SK-N-SH (cell line): ENCODE measurements at regions not wholly inside any gene's neighbourhood (a gene's known extent, or its start where the extent isn't known, plus 50 kb on each side); places are given as distances from the start of the nearest gene placed in this dataset.

Source experiments
- CTCF ChIA-PET: fragments of 300-600, 350-600 bp; formaldehyde crosslinking; extraction: SDS; loops from one replicate; lab custom pipeline; 2021; lab: Yijun Ruan, JAX
- POLR2A ChIA-PET: fragments of 350-600 bp; sonication (Branson Sonifier 250); formaldehyde crosslinking; extraction: SDS; loops from one replicate; lab custom pipeline; 2020; ENCODE audit warnings: antibody characterized with exemption, inconsistent platforms; lab: Yijun Ruan, JAX
- DNase-seq: peaks from one replicate; pipeline ENCODE4 v3.0.0; 2012
- H2AFZ ChIP-seq: fragments of 200-600 bp; sonication (generic); 2 replicates; pipeline ENCODE4 v1.8.1; 2016; ENCODE audit warnings: antibody characterized with exemption, mild to moderate bottlenecking, low read depth
- H3F3A ChIP-seq: fragments of 200-600 bp; sonication (generic); replicated peaks from 2 replicates; pipeline ENCODE3; 2016; ENCODE audit warnings: antibody characterized with exemption, mild to moderate bottlenecking; ENCODE audit not compliant: insufficient read depth
- H3K27ac ChIP-seq, 2 experiments: fragments of 200-500 bp in 1 of 2; fragments of 200-600 bp in 1 of 2; sonication (Bioruptor generic) in 1 of 2; sonication (generic), shearing (Covaris generic) in 1 of 2; 2 replicates each; pipeline versions ENCODE4 v1.5.1 to v1.6.1; 2014 to 2016; ENCODE audit warnings: low read depth in 2 of 2, inconsistent platforms in 1 of 2, low read length in 1 of 2, mild to moderate bottlenecking in 1 of 2, mixed read lengths in 1 of 2
- H3K27me3 ChIP-seq: fragments of 200-600 bp; sonication (generic), shearing (Covaris generic); 2 replicates; pipeline ENCODE4 v1.6.1; 2016; ENCODE audit warnings: mixed run types; ENCODE audit not compliant: insufficient read depth
- H3K36me3 ChIP-seq, 2 experiments: fragments of 200-500 bp in 1 of 2; fragments of 200-600 bp in 1 of 2; sonication (Bioruptor generic) in 1 of 2; sonication (generic) in 1 of 2; replicated peaks in 1 of 2; 2 replicates each; pipeline versions ENCODE3 to v1.5.1; 2014 to 2016; ENCODE audit warnings: low read length in 1 of 2, mild to moderate bottlenecking in 1 of 2; ENCODE audit not compliant: insufficient read depth in 2 of 2, control insufficient read depth in 1 of 2
- H3K4me1 ChIP-seq, 2 experiments: fragments of 200-500 bp in 1 of 2; fragments of 200-600 bp in 1 of 2; sonication (Bioruptor generic) in 1 of 2; sonication (generic), shearing (Covaris generic) in 1 of 2; 2 replicates each; pipeline versions ENCODE4 v1.5.1 to v1.6.1; 2014 to 2016; ENCODE audit warnings: low read depth in 1 of 2, low read length in 1 of 2, mixed run types in 1 of 2; ENCODE audit not compliant: insufficient read depth in 2 of 2, control insufficient read depth in 1 of 2
- H3K4me2 ChIP-seq: fragments of 200-600 bp; sonication (generic), shearing (Covaris generic); 2 replicates; pipeline ENCODE4 v1.6.1; 2017; ENCODE audit warnings: mixed run types
- H3K4me3 ChIP-seq, 2 experiments: fragments of 200-500 bp in 1 of 2; fragments of 200-600 bp in 1 of 2; sonication (Bioruptor generic) in 1 of 2; sonication (generic), shearing (Covaris generic) in 1 of 2; 2 replicates each; pipeline versions ENCODE4 v1.5.1 to v1.8.1; 2014 to 2016; ENCODE audit warnings: low read depth in 2 of 2, inconsistent platforms in 1 of 2, low read length in 1 of 2, mild to moderate bottlenecking in 1 of 2, mixed read lengths in 1 of 2, moderate library complexity in 1 of 2
- H3K79me2 ChIP-seq: fragments of 200-600 bp; sonication (generic); 2 replicates; pipeline ENCODE4 v1.8.1; 2017; ENCODE audit warnings: mild to moderate bottlenecking; ENCODE audit not compliant: insufficient read depth
- H3K9ac ChIP-seq: fragments of 200-600 bp; sonication (generic); 2 replicates; pipeline ENCODE4 v1.6.1; 2017; ENCODE audit warnings: mixed run types
- H3K9me2 ChIP-seq: fragments of 200-600 bp; sonication (generic); 2 replicates; pipeline ENCODE4 v1.6.1; 2017; ENCODE audit warnings: mixed run types
- H3K9me3 ChIP-seq: fragments of 200-600 bp; sonication (generic); 2 replicates; pipeline ENCODE4 v1.6.1; 2017; ENCODE audit warnings: mixed run types, mild to moderate bottlenecking, moderate library complexity
- H4K20me1 ChIP-seq: fragments of 200-600 bp; sonication (generic); 2 replicates; pipeline ENCODE4 v1.6.1; 2017; ENCODE audit warnings: mild to moderate bottlenecking, mixed run types; ENCODE audit not compliant: insufficient read depth
- CHD2 ChIP-seq: fragments of 150-350 bp; IDR thresholded peaks from 2 replicates; pipeline ENCODE4 v1.6.1; 2018; ENCODE audit warnings: low read length; ENCODE audit not compliant: partially characterized antibody
- EP300 ChIP-seq, 2 experiments: IDR thresholded peaks; 2 replicates each; pipeline versions ENCODE4 v1.4.0 to v1.6.1; 2012; ENCODE audit warnings: borderline replicate concordance in 1 of 2, low read depth in 1 of 2, low read length in 1 of 2
- EZH2phosphoT487 ChIP-seq: fragments of 200-600 bp; sonication (generic); IDR thresholded peaks from 2 replicates; pipeline ENCODE4 v1.6.1; 2017; ENCODE audit warnings: low read depth, mixed run types, mild to moderate bottlenecking, antibody characterized with exemption, moderate library complexity, borderline replicate concordance
- FOSL2 ChIP-seq: IDR thresholded peaks from 2 replicates; pipeline ENCODE4 v1.4.0; 2012; ENCODE audit warnings: low read depth, mild to moderate bottlenecking, moderate library complexity, borderline replicate concordance
- FOXJ3 ChIP-seq: sonication (generic); formaldehyde crosslinking; IDR thresholded peaks from 2 replicates; pipeline ENCODE4 v1.5.1; 2020; ENCODE audit warnings: mild to moderate bottlenecking, missing genetic modification reagents
- GABPA ChIP-seq: IDR thresholded peaks from 2 replicates; pipeline ENCODE4 v1.4.0; 2012; ENCODE audit warnings: low read depth, mild to moderate bottlenecking
- GATA2 ChIP-seq: sonication (generic); formaldehyde crosslinking; IDR thresholded peaks from 2 replicates; pipeline ENCODE4 v1.5.0; 2020; ENCODE audit warnings: mild to moderate bottlenecking, missing genetic modification reagents
- MEF2A ChIP-seq: IDR thresholded peaks from 2 replicates; pipeline ENCODE4 v1.4.0; 2012; ENCODE audit warnings: low read depth, borderline replicate concordance
- MXI1 ChIP-seq: IDR thresholded peaks from 2 replicates; pipeline ENCODE4 v1.6.1; 2012; ENCODE audit warnings: mild to moderate bottlenecking, low read depth, low read length, improper control_type of control experiment
- PBX3 ChIP-seq: IDR thresholded peaks from 2 replicates; pipeline ENCODE4; 2012
- RAD21 ChIP-seq: IDR thresholded peaks from 2 replicates; pipeline ENCODE4 v1.6.1; 2012; ENCODE audit warnings: mild to moderate bottlenecking, low read length
- RCOR1 ChIP-seq: fragments of 150-350 bp; IDR thresholded peaks from 2 replicates; pipeline ENCODE4 v1.6.1; 2017; ENCODE audit warnings: antibody characterized with exemption, low read length
- SIN3A ChIP-seq: IDR thresholded peaks from 2 replicates; pipeline ENCODE4 v1.6.1; 2012; ENCODE audit warnings: low read depth, mild to moderate bottlenecking, low read length, moderate library complexity, borderline replicate concordance
- TAF1 ChIP-seq: IDR thresholded peaks from 2 replicates; pipeline ENCODE4 v1.6.1; 2012; ENCODE audit warnings: low read depth, mild to moderate bottlenecking, low read length, moderate library complexity, borderline replicate concordance
- WGBS: methylation state at CpG from one replicate; pipeline ENCODE4 v1.1.6; 2017; ENCODE audit warnings: low lambda C conversion rate; 5-methylcytosine and 5-hydroxymethylcytosine counted together
- TF ChIP-seq, protein P1 (sequence below): fragments of 150-350 bp; IDR thresholded peaks from 2 replicates; pipeline ENCODE4 v1.6.1; 2017; ENCODE audit warnings: antibody characterized with exemption, low read length, low read depth, borderline replicate concordance

DNA sequence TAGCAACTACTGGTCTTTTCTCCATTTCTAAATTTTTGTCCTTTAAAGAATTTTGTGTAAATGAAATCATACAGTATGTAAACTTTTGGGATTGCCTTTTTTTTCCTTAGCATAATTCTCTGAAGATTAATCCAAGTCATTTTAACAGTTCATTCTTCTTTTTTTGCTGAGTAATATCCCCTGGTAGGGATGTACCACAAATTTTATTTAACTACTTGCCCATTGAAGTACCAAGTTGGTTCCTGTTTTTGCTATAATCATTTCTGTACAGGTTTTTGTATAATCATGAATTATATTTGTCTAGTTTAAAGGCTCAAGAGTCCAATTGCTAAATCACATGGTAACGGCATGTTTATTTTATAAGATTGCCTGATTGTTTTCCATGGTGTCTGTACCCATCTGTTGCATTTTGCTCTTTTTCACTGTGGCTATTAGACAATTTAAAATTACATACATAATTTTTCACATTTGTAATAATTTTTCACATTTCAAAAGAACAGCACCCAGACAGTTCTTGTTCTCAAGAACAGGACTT is 891.1 kb downstream of the USP25 start:
- Histone ChIP-seq H2AFZ (no peak overlapping the region), H3K79me2 (no peaks in the 10 kb centered on the region), H3K27ac (no peak overlapping the region), H3K9me3 (no peaks in the 10 kb centered on the region), H4K20me1 (no peaks in the 10 kb centered on the region), H3F3A (no peaks in the 10 kb centered on the region), H3K9ac (no peak overlapping the region), H3K27me3 (no peaks in the 10 kb centered on the region), H3K4me1 (peaks cover 0 to 9% of the 10 kb centered on the region in 2 experiments; a peak in 2 of 4 replicates), H3K9me2 (no peaks in the 10 kb centered on the region), H3K4me2 (no peak overlapping the region), H3K36me3 (no peaks in the 10 kb centered on the region), H3K4me3 (no peak overlapping the region)
- WGBS, result 95% methylated on average over 1 of the region's 1 CpG
- ChIA-PET CTCF (no interaction called here), POLR2A (no interaction called here)
- TF ChIP-seq RCOR1, result no peak
- no peak for TF ChIP-seq TAF1
- TF ChIP-seq, protein P1, sequence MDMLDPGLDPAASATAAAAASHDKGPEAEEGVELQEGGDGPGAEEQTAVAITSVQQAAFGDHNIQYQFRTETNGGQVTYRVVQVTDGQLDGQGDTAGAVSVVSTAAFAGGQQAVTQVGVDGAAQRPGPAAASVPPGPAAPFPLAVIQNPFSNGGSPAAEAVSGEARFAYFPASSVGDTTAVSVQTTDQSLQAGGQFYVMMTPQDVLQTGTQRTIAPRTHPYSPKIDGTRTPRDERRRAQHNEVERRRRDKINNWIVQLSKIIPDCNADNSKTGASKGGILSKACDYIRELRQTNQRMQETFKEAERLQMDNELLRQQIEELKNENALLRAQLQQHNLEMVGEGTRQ, result no peak
- no peak for TF ChIP-seq MEF2A
- TF ChIP-seq EZH2phosphoT487, result no peak
- no peak for TF ChIP-seq EP300 (IDR thresholded peaks at IDR 0.05; ENCODE audit: borderline replicate concordance in 1 of 2, low read depth in 1 of 2, low read length in 1 of 2)
- no peak for TF ChIP-seq GABPA
- TF ChIP-seq FOSL2, result no peak
- DNase-seq, result no peak

- H2AFZ ChIP-seq, result no peak overlapping the region
- peak; percentile 58 for DNase-seq
- no peak overlapping the region for H3K9ac ChIP-seq
- H3K9me2 ChIP-seq, result no peaks in the 10 kb centered on the region
- H3F3A ChIP-seq, result no peaks in the 10 kb centered on the region
- POLR2A ChIA-PET, result interaction anchor here (0.6 kb wide), 1 partner anchor 529 kb away, joined by 3 read pairs; no protein-coding TSS in a partner anchor
- H3K79me2 ChIP-seq, result no peaks in the 10 kb centered on the region
- TF ChIP-seq CHD2, result peak; percentile 37
- TF ChIP-seq RAD21, result peak; percentile 20; the same call in 1 of the 2 replicates
- TF ChIP-seq SIN3A, result no peak
- peak; percentile 21; the same call in 1 of the 2 replicates for TF ChIP-seq FOXJ3 (CRISPR knock-in tag)
- peak; percentile 79 for TF ChIP-seq RCOR1
- TF ChIP-seq PBX3, result no peak
- peak; percentile 26; the same call in 1 of the 2 replicates for TF ChIP-seq MXI1
- TF ChIP-seq GATA2 (CRISPR knock-in tag), result peak; percentile 76
- peak in 1 of 2 experiments; percentile 73; a peak in 2 of 4 replicates for TF ChIP-seq EP300 (IDR thresholded peaks at IDR 0.05; ENCODE audit: borderline replicate concordance in 1 of 2, low read depth in 1 of 2, low read length in 1 of 2)
- TF ChIP-seq MEF2A, result no peak
- TF ChIP-seq, all 33 proteins: peak for 7
- WGBS, result 29% methylated on average over 5 of the region's 5 CpGs
- Histone ChIP-seq H3K4me2 (no peak overlapping the region), H3K27me3 (no peaks in the 10 kb centered on the region), H3K27ac (peak overlapping the region in 1 of 2 experiments; percentile 78; a peak in 2 of 4 replicates), H3K4me3 (no peak overlapping the region), H3K4me1 (peaks cover 0 to 9% of the 10 kb centered on the region in 2 experiments; a peak in 2 of 4 replicates), H3K36me3 (no peaks in the 10 kb centered on the region), H4K20me1 (no peaks in the 10 kb centered on the region), H3K9me3 (no peaks in the 10 kb centered on the region)
- CTCF ChIA-PET, result interaction anchor here (0.6 kb wide), 1 partner anchor 18 kb away, joined by 3 read pairs; no protein-coding TSS in a partner anchor
Observed at GRCh38 chr21:16624479-16625118, 888.2 kb upstream of the CXADR start.
